Natural killer cell (primary cell): ENCODE measurements at regions not wholly inside any gene's neighbourhood (a gene's known extent, or its start where the extent isn't known, plus 50 kb on each side); places are given as distances from the start of the nearest gene placed in this dataset.
"Not testable (repeated sequence)": the region's sequence is repeated elsewhere in the genome, so short reads cannot be mapped to it uniquely, and the experiment has no call there.

Experiments used
- ATAC-seq, 3 donors: fragments of 150-1000 bp in 2 of 3; fragments of 200-7000 bp in 1 of 3; cut with Tn5 transposase; 1 replicate in 1 of 3; 2 replicates in 2 of 3; pipeline ENCODE4 v1.10.0; 2021; ENCODE audit warnings: mild to moderate bottlenecking in 2 of 3, moderate library complexity in 2 of 3
- DNase-seq, 2 donors: peaks; one replicate each; pipeline versions ENCODE4 v3.0.0 to v3.0.0-alpha.2; 2013 to 2021; ENCODE audit warnings: mixed read lengths in 1 of 2
- H3K27ac ChIP-seq: one replicate; pipeline ENCODE4 v1.5.1; 2013; ENCODE audit warnings: mild to moderate bottlenecking, low read length
- H3K27me3 ChIP-seq: one replicate; pipeline ENCODE4 v1.6.1; 2013; ENCODE audit warnings: low read length; ENCODE audit not compliant: control insufficient read depth, insufficient read depth
- H3K36me3 ChIP-seq: one replicate; pipeline ENCODE4 v1.6.1; 2013; ENCODE audit warnings: low read length; ENCODE audit not compliant: control insufficient read depth, insufficient read depth
- H3K4me1 ChIP-seq: one replicate; pipeline ENCODE4 v1.6.1; 2013; ENCODE audit warnings: low read length; ENCODE audit not compliant: control insufficient read depth, insufficient read depth
- H3K4me3 ChIP-seq: one replicate; pipeline ENCODE4 v1.5.1; 2013; ENCODE audit warnings: low read length
- H3K9me3 ChIP-seq: one replicate; pipeline ENCODE4 v1.6.1; 2013; ENCODE audit warnings: low read length; ENCODE audit not compliant: control insufficient read depth, insufficient read depth
- H3K27ac Mint-ChIP-seq, 2 donors: one replicate each; pipeline ENCODE4 v1.8.0; 2022; ENCODE audit warnings: mild to moderate bottlenecking in 2 of 2, mixed read lengths in 2 of 2, moderate library complexity in 1 of 2
- H3K27me3 Mint-ChIP-seq, 2 donors: one replicate each; pipeline ENCODE4 v1.8.0; 2022; ENCODE audit warnings: low read depth in 2 of 2, mixed read lengths in 2 of 2
- H3K36me3 Mint-ChIP-seq: one replicate; pipeline ENCODE4 v1.8.0; 2022; ENCODE audit warnings: mixed read lengths
- H3K4me1 Mint-ChIP-seq, 2 donors: one replicate each; pipeline ENCODE4 v1.8.0; 2022; ENCODE audit warnings: mixed read lengths in 2 of 2
- H3K4me3 Mint-ChIP-seq: one replicate; pipeline ENCODE4 v1.8.0; 2022; ENCODE audit warnings: mild to moderate bottlenecking, moderate library complexity, mixed read lengths
- H3K9me3 Mint-ChIP-seq, 2 donors: one replicate each; pipeline ENCODE4 v1.8.0; 2022; ENCODE audit warnings: mixed read lengths in 2 of 2
- WGBS: methylation state at CpG from one replicate; pipeline ENCODE4 v1.1.7; 2013; ENCODE audit warnings: missing lambda C conversion rate; ENCODE audit not compliant: insufficient coverage; 5-methylcytosine and 5-hydroxymethylcytosine counted together
- intact Hi-C: fragments of 100-400 bp; cut with micrococcal nuclease; formaldehyde crosslinking; loops from one replicate; pipeline ENCODE4 v1.14.2; 2022
- TF ChIP-seq, protein P1 (sequence below): fragments of 200-600 bp; IDR thresholded peaks from one replicate; pipeline ENCODE4 v1.8.0; 2022; ENCODE audit warnings: antibody characterized with exemption

DNA sequence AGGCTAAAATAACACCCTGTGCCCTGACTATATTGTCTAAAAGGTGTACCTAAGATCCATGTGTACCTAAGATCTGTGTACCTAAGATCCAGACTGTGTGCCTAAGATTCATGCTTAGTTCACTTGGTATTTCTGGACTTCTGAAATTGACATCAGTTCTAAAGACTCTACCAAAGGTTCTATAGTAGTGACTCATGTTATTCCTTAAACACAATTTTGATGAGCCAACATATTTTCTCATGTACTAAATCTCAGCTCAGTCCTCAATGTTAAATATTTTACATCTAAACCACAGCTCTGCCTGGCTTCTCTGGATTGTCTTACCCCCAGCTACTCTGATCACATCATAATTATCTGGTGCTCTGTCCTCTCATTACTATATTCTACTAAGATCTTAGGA is 802.3 kb upstream of the SORCS1 start:
- H3K36me3 Mint-ChIP-seq = no peaks in the 10 kb centered on the region

DNA sequence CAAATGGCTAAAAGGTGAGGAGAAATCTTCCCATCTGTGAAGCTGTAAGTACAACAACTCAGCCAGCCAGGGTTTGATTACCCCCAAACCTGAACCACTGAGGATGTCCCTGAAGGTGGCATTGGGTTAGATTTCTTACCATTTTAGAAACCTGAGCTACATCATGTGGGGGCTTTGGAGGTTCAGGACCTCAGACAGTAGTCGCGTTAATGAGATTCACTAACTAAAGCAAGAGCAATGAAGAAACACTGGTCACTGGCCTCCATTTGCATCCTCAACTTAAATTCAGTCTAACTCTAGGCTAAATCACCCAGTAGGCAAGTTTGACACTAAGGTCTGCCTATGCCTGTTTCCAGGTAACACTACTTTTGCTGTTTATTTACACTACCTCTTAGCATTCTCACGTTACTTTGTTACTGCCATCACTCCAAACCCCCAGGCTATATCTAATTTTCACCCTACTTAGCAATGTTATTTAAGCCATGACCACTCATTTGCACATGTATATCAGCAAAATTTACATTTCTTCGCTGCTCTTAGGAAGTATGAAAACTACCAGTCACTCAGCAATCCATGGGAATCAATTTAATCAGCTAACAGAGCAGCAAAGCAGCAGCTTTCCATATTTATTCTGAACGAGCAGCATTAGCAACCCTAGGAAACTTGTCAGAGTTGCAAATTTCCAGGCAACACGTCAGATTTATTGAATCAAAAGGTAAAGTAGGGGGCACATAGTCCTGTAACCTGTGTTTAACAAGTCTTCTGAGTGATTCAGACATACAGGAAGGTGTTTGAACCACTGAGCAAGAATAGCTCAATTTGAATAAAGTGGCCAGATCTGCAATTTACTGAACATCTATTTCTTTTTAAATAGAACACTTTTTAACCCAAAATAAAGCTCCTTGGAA is 788.4 kb upstream of the SORCS1 start:
- no peaks in the 10 kb centered on the region for H3K36me3 Mint-ChIP-seq
- ATAC-seq (no peak), DNase-seq (no peak)
- no peaks in the 10 kb centered on the region for H3K4me1 Mint-ChIP-seq
- H3K27me3 Mint-ChIP-seq = no peaks in the 10 kb centered on the region
- H3K4me3 Mint-ChIP-seq = no peak overlapping the region
- Histone ChIP-seq H3K27me3 (no peaks in the 10 kb centered on the region), H3K27ac (no peak overlapping the region), H3K9me3 (no peaks in the 10 kb centered on the region), H3K4me1 (no peaks in the 10 kb centered on the region), H3K4me3 (no peak overlapping the region), H3K36me3 (no peaks in the 10 kb centered on the region)
- H3K9me3 Mint-ChIP-seq = peaks cover 7 to 13% of the 10 kb centered on the region in 2 donors
- intact Hi-C loops = no loop called here
- WGBS = 46% methylated on average over 6 of the region's 6 CpGs
- H3K27ac Mint-ChIP-seq = no peak overlapping the region
- TF ChIP-seq, protein P1, sequence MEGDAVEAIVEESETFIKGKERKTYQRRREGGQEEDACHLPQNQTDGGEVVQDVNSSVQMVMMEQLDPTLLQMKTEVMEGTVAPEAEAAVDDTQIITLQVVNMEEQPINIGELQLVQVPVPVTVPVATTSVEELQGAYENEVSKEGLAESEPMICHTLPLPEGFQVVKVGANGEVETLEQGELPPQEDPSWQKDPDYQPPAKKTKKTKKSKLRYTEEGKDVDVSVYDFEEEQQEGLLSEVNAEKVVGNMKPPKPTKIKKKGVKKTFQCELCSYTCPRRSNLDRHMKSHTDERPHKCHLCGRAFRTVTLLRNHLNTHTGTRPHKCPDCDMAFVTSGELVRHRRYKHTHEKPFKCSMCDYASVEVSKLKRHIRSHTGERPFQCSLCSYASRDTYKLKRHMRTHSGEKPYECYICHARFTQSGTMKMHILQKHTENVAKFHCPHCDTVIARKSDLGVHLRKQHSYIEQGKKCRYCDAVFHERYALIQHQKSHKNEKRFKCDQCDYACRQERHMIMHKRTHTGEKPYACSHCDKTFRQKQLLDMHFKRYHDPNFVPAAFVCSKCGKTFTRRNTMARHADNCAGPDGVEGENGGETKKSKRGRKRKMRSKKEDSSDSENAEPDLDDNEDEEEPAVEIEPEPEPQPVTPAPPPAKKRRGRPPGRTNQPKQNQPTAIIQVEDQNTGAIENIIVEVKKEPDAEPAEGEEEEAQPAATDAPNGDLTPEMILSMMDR = no peak

More for the DNA sequence above, 802.3 kb upstream of the SORCS1 start:
- DNase-seq (no peak), ATAC-seq (no peak)
- Histone ChIP-seq H3K27me3 (no peaks in the 10 kb centered on the region), H3K4me1 (no peaks in the 10 kb centered on the region), H3K36me3 (no peaks in the 10 kb centered on the region), H3K4me3 (no peak overlapping the region), H3K27ac (no peak overlapping the region), H3K9me3 (no peaks in the 10 kb centered on the region)
- TF ChIP-seq, protein P1 = no peak
- no peaks in the 10 kb centered on the region for H3K4me1 Mint-ChIP-seq
- intact Hi-C loops = no loop called here
- H3K27me3 Mint-ChIP-seq = no peaks in the 10 kb centered on the region
- peaks cover 8 to 9% of the 10 kb centered on the region in 2 donors for H3K9me3 Mint-ChIP-seq
- H3K4me3 Mint-ChIP-seq = no peak overlapping the region
- no peak overlapping the region for H3K27ac Mint-ChIP-seq

DNA sequence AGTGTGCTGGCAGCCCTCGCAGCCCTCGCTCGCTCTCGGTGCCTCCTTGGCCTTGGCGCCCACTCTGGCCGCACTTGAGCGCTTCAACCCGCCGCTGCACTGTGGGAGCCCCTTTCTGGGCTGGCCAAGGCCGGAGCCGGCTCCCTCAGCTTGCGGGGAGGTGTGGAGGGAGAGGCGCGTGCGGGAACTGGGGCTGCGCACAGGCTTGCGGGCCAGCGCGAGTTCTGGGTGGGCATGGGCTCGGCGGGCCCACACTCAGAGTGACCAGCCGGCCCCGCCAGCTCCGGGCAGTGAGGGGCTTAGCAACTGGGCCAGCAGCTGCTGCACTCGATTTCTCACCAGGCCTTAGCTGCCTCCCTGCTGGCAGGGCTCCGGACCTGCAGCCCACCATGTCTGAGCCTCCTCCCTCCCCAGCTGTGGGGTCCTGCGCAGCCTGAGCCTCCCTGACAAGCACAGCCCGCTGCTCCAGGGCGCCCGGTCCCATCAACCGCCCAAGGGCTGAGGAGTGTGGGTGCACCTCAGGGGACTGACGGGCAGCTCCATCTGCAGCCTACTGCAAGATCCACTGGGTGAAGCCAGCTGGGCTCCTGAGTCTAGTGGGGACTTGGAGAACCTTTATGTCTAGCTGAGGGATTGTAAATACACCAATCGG is 786.0 kb upstream of the SORCS1 start:
- H3K9me3 ChIP-seq, H3K4me1 ChIP-seq, H3K27ac Mint-ChIP-seq, H3K4me1 Mint-ChIP-seq, H3K27ac ChIP-seq, H3K36me3 ChIP-seq, H3K27me3 ChIP-seq, H3K4me3 ChIP-seq, ATAC-seq, H3K36me3 Mint-ChIP-seq, H3K4me3 Mint-ChIP-seq, intact Hi-C loops, H3K27me3 Mint-ChIP-seq, DNase-seq: not testable (repeated sequence)
- peaks cover 10 to 15% of the 10 kb centered on the region in 2 donors for H3K9me3 Mint-ChIP-seq
- 91% methylated on average over 32 of the region's 33 CpGs for WGBS

DNA sequence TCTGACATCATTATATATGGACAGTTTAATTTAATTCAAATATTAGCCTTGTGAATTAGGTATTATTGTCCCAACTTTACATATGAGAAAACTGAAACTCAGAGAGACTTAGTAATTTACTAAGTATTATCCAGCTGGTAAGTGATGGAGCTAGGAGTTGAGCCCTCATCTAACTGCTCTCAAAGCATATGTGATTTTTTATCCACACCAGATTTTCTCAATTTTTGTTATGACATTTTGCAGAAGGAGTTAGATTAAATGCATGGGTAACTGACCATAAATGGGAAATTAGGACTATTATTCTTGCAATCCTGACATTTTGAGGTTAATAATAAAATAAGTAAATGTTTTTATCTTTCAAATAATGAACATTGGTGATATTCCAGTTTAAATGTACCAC is 778.3 kb upstream of the SORCS1 start:
- H3K9me3 ChIP-seq = no peaks in the 10 kb centered on the region
- Mint-ChIP-seq H3K27me3 (no peaks in the 10 kb centered on the region), H3K27ac (no peak overlapping the region), H3K9me3 (peaks cover 9 to 15% of the 10 kb centered on the region in 2 donors), H3K4me3 (no peak overlapping the region), H3K36me3 (no peaks in the 10 kb centered on the region), H3K4me1 (no peaks in the 10 kb centered on the region)
- DNase-seq (no peak), ATAC-seq (no peak)
- no peak overlapping the region for H3K4me3 ChIP-seq
- TF ChIP-seq, protein P1 = no peak
- H3K27me3 ChIP-seq = no peaks in the 10 kb centered on the region
- H3K4me1 ChIP-seq = no peaks in the 10 kb centered on the region
- intact Hi-C loops = no loop called here
- H3K36me3 ChIP-seq = no peaks in the 10 kb centered on the region
- no peak overlapping the region for H3K27ac ChIP-seq
